ENCODE measurements at regions not wholly inside any gene's neighbourhood (a gene's known extent, or its start where the extent isn't known, plus 50 kb on each side); places are given as distances from the start of the nearest gene placed in this dataset.

- TF ChIP-seq MGA (IDR thresholded peaks at IDR 0.05), result peak; percentile 99
- TF ChIP-seq PCBP2 (IDR thresholded peaks at IDR 0.05; ENCODE audit: low read depth, low read length, poor library complexity, severe bottlenecking), result no peak
- no peak for TF ChIP-seq NR4A1 (CRISPR knock-in tag; IDR thresholded peaks at IDR 0.05)
- TF ChIP-seq NR4A1 (tag; IDR thresholded peaks at IDR 0.05), result peak; percentile 80; the same call in 1 of the 2 replicates
- no peak for TF ChIP-seq POLR3G (IDR thresholded peaks at IDR 0.05; ENCODE audit: extremely low read depth, insufficient read length, insufficient replicate concordance)
- TF ChIP-seq GABPB1 (CRISPR knock-in tag; IDR thresholded peaks at IDR 0.05), result peak; percentile 81
- no peak for TF ChIP-seq ZNF717 (CRISPR knock-in tag; IDR thresholded peaks at IDR 0.05)
- no peak for TF ChIP-seq ARID3B (CRISPR knock-in tag; IDR thresholded peaks at IDR 0.05; ENCODE audit: borderline replicate concordance)
- TF ChIP-seq ID3 (CRISPR knock-in tag; IDR thresholded peaks at IDR 0.05), result no peak
- peak; percentile 78 for TF ChIP-seq ID3 (tag; IDR thresholded peaks at IDR 0.05)
- TF ChIP-seq TBP (optimal IDR thresholded peaks at IDR 0.05; ENCODE audit: low read depth, low read length), result no peak
- no peak for TF ChIP-seq HMBOX1 (IDR thresholded peaks at IDR 0.05)
- TF ChIP-seq HLTF (IDR thresholded peaks at IDR 0.05), result no peak
Measured at GRCh38 chr6:4647414-4648365, 128.5 kb upstream of the CDYL start (continued).

All from K562 (cell line).